ENCODE measurements at regions not wholly inside any gene's neighbourhood (a gene's known extent, or its start where the extent isn't known, plus 50 kb on each side); places are given as distances from the start of the nearest gene placed in this dataset.

DNA sequence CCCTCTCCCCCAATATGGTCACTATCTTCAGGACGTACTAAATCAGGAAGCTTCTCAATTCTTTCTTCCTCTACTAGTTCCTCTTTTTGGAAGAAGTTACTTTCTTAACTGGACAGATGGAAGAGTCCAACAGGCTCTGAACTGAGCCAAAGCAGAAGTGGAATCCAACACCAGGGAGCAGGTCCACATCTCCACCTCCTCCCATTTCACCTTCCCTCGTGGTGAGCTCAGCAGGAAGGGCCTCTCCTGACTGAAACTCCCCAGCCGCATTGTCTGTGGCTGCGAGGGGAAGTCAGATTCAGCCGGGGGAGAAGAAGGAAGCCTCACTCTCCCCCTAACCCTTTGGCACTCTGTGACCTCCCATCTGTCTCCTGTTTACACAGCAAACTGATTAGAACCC lies 63.8 kb upstream of the UST start:
- TF ChIP-seq FOXM1 (IDR thresholded peaks at IDR 0.05; ENCODE audit: borderline replicate concordance, low read depth) (no peak), YY1 (IDR thresholded peaks at IDR 0.05; ENCODE audit: low read depth) (no peak), TCF12 (IDR thresholded peaks at IDR 0.05; ENCODE audit: low read depth) (no peak), CEBPB (IDR thresholded peaks at IDR 0.05) (no peak), NFIC (IDR thresholded peaks at IDR 0.05) (no peak), EP300 (IDR thresholded peaks at IDR 0.05; ENCODE audit: borderline replicate concordance) (no peak)
- TF ChIP-seq, protein P1, sequence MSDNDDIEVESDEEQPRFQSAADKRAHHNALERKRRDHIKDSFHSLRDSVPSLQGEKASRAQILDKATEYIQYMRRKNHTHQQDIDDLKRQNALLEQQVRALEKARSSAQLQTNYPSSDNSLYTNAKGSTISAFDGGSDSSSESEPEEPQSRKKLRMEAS (IDR thresholded peaks at IDR 0.05) = no peak

DNA sequence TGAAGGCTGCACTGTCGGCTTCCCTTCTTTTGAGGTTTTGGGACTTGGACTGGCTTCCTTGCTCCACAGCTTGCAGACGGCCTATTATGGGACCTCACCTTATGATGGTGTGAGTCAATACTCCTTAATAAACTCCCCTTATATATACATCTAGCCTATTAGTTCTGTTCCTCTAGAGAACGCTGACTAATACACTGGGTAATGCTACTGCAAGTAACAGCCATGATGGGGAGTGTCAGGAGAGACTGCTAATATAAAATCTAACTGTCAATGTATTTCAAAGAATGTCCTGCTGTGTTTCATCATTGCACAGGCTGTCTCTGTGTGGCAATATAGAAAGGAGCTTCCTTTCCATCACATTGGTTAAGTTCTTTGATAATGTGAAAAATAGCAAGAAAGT lies 57.7 kb upstream of the UST start:
- TF ChIP-seq, protein P1 (IDR thresholded peaks at IDR 0.05) = no peak
- TF ChIP-seq, protein P2, sequence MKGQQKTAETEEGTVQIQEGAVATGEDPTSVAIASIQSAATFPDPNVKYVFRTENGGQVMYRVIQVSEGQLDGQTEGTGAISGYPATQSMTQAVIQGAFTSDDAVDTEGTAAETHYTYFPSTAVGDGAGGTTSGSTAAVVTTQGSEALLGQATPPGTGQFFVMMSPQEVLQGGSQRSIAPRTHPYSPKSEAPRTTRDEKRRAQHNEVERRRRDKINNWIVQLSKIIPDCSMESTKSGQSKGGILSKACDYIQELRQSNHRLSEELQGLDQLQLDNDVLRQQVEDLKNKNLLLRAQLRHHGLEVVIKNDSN (IDR thresholded peaks at IDR 0.05) = no peak
- TF ChIP-seq RAD21 (IDR thresholded peaks at IDR 0.05; ENCODE audit: low read depth) = no peak

DNA sequence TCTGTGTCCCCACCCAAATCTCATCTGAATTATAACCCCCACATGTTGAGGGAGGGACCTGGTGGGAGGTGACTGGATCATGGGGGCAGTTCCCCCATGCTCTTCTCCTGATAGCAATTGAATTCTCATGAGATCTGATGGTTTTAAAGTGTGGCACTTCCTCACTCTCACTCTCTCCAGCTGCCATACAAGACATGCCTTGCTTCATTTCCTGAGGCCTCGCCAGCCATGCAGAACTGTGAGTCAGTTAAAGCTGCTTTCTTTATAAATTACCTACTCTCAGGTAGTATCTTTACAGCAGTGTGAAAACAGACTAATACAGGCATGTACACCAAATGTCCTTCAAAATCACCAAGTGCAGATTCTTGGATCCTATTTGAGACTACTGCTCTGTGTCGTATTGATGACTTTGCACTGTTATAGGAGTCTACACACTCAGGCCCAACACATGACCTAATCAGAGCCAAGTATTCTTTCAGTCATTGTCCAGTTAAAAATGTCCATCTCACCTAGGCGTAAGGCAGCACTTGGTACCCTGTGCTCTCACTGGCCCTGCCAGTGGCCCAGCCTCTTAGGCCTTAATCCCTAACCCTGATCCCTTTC lies 52.8 kb upstream of the UST start:
- TF ChIP-seq EGR1 (IDR thresholded peaks at IDR 0.05) (no peak), CREB1 (IDR thresholded peaks at IDR 0.05; ENCODE audit: low read depth) (no peak), YY1 (IDR thresholded peaks at IDR 0.05; ENCODE audit: low read depth) (no peak), CEBPB (IDR thresholded peaks at IDR 0.05) (no peak), NFIC (IDR thresholded peaks at IDR 0.05) (no peak), TAF1 (IDR thresholded peaks at IDR 0.05; ENCODE audit: low read depth) (no peak), TEAD4 (IDR thresholded peaks at IDR 0.05) (no peak), FOXM1 (IDR thresholded peaks at IDR 0.05; ENCODE audit: borderline replicate concordance, low read depth) (no peak), ZBTB7A (IDR thresholded peaks at IDR 0.05; ENCODE audit: low read depth) (no peak), RAD21 (IDR thresholded peaks at IDR 0.05; ENCODE audit: low read depth) (no peak), EP300 (IDR thresholded peaks at IDR 0.05; ENCODE audit: borderline replicate concordance) (no peak), TCF12 (IDR thresholded peaks at IDR 0.05; ENCODE audit: low read depth) (no peak)
- TF ChIP-seq, protein P3, sequence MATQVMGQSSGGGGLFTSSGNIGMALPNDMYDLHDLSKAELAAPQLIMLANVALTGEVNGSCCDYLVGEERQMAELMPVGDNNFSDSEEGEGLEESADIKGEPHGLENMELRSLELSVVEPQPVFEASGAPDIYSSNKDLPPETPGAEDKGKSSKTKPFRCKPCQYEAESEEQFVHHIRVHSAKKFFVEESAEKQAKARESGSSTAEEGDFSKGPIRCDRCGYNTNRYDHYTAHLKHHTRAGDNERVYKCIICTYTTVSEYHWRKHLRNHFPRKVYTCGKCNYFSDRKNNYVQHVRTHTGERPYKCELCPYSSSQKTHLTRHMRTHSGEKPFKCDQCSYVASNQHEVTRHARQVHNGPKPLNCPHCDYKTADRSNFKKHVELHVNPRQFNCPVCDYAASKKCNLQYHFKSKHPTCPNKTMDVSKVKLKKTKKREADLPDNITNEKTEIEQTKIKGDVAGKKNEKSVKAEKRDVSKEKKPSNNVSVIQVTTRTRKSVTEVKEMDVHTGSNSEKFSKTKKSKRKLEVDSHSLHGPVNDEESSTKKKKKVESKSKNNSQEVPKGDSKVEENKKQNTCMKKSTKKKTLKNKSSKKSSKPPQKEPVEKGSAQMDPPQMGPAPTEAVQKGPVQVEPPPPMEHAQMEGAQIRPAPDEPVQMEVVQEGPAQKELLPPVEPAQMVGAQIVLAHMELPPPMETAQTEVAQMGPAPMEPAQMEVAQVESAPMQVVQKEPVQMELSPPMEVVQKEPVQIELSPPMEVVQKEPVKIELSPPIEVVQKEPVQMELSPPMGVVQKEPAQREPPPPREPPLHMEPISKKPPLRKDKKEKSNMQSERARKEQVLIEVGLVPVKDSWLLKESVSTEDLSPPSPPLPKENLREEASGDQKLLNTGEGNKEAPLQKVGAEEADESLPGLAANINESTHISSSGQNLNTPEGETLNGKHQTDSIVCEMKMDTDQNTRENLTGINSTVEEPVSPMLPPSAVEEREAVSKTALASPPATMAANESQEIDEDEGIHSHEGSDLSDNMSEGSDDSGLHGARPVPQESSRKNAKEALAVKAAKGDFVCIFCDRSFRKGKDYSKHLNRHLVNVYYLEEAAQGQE (IDR thresholded peaks at IDR 0.05; ENCODE audit: low read depth) = no peak
- TF ChIP-seq, protein P1 (IDR thresholded peaks at IDR 0.05) = no peak
- TF ChIP-seq, protein P2 (IDR thresholded peaks at IDR 0.05) = no peak
